Stromal cell of bone marrow (primary cell): ENCODE measurements at regions not wholly inside any gene's neighbourhood (a gene's known extent, or its start where the extent isn't known, plus 50 kb on each side); places are given as distances from the start of the nearest gene placed in this dataset.

Experiments used
- DNase-seq: peaks from one replicate; pipeline ENCODE4 v3.0.0-alpha.2; 2012; ENCODE audit warnings: low read depth

DNA sequence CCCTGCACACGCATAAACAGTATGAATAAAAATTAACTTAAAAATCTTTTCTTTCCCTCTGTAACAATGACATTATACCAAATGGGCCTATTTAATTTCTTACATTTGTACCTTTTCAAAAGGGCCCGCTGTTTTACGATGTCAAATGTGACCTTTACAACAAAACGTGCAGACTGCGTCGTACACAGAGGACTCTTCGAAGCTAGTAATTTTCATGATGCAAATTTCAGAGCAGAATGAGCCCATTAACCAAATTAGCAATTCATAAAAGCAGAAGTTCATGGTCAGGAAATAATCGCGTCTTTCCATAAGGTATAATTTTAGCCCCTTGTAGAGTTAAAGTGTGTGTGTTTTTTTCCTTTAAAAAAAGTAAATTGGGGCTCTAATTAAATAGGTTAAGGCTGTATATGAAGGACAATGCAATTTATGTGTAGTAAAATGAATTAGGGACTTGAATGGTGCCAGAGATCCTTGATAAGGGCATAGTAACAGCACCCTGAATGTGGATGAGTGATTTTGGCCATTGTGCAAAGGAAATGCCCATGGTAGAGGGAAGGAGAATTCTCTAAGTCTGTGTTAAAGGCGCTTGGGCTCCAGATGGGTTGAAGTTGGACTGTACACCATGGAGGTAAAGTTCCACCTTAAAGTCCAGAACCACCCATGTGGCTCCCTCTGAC lies 546.4 kb upstream of the EEF2KMT start:
- no peak for DNase-seq

DNA sequence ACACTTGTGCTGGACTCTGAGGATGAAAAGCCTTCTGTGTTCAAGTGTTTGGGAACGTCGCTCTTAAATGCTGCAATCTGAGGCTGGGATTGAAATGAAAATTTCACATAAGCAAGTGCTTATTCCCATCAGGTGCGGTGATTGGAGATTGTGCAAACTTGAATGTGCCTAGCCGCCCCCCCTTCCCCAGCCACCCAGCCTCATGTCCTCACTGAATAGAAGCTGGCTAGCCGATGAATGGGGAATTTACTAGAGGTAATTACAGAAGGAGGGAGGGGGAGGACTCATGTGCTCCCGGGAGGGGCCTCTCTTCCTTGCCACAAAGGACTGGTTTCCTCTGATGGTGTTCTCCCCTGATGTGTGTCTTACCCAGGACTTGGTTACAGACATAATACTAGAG lies 544.8 kb upstream of the EEF2KMT start:
- DNase-seq, result no peak

DNA sequence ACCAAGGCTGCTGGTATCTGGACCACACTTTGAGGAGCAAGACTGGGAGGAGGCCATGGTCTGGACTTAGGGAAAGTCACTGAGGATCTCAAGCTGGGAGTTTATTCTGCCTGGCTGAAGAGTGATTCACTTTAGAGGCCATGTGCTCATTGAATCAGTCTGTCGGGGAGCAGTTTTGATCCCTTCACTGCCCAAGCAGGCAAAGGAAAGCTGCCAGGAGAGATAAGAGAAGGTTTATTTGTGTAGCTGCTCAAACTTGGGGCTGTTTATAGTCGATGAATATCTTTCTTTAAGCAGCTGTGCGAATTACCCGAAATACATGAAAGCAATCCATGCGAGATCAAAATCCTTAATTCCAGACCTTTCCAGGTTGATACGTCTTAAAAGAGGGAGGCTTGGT lies 544.4 kb upstream of the EEF2KMT start:
- DNase-seq, result no peak

DNA sequence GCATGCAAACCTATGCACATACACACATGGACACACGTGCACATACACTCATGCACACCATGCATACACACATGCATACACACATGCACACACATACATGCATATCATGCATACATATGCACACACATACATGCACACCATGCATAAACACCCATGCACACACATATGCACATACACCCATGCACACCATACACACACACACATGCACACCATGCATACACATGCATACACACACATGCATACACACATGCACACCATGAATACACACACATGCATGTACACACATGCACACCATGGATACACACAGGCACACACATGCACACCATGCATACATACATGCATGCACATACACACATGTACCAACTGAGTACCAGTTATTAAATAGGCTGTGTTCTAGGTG lies 543.3 kb upstream of the EEF2KMT start:
- no peak for DNase-seq

DNA sequence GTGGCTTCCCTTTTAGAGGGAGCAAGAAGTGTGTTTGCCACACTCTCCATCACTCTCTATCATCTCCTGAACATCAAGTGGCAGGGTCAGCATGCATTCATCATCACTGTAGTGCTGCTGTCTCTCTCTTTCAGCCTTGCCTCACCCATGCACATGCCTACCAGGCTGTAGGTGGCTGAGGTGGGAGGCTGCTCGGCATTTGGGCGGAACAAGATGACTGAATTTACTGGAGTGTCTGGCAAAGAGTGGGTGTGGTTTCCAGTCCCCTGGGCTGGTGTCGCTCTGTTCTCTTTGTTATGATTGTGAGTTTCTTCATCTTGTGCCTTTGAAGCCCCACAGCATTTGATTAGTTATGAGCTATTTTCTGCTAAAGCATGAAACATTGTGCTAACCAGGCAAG lies 541.9 kb upstream of the EEF2KMT start:
- DNase-seq, result no peak

DNA sequence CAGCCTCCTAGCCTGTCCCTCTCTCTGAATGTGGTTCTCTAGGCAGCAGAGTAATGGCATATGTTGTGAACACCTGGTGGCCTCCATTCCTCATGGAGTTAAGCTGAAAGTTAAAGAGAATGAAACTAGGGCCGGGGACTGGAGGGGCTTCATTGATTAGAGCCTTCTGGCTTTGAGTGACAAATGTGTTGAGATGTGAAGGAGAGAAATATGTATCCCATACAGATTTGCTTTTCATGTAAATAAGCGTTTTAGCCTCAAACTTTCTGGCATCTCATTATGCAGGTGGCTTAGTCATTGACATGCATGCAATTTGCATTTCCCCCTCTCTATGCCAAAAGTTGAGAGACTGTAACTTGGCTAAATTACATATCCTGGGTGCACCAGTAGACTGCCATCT lies 537.7 kb upstream of the EEF2KMT start:
- DNase-seq, result no peak

DNA sequence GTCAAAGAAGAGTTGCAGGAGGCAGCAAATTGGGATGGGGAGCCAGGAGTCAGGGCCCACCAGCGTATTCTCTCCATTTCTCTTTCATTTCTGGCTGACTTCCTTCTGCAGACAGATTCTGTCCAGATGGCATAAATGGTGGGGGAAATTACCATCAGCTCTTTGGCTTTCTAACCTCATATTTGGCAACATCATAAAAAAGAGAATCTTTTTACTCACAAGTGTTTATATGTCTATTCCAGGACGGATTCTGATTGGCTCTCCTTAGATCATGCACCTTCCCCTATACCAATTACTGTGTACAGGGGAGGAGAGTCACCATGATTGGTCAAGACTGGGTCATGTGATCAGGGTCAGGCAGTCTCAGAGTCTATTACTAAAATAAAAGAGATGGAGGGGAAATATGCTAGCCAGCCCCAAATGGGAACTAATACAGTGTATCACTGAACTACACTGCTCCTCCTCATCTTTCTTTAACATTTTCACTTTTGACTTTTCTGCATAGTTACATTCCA lies 537.1 kb upstream of the EEF2KMT start:
- no peak for DNase-seq

DNA sequence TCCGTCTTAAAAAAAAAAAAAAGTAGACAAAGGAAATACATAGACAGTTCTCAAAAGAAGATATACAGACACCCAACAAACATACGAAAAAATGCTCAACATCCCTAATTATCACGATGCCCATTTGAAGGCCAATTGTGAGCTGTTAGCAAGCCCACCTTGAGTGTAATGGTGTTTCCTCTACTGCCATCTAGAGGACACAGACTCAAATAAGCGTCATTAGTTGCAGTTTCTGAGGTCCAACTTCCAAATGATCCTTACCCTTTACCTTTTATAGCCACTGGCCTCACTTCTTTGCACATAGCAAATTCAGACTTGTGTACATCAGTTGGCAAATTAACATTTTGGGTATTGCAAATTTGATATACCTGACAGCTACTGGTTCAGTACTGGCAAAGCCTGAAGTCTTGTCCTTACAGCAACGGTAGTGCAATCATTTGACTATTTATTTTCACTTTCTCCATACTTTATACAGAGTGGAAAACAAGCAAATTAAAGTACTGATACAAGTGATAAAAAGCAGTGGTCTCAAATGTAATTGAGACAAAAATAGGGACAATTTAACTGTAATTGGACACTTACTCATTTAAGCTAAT lies 536.3 kb upstream of the EEF2KMT start:
- no peak for DNase-seq

DNA sequence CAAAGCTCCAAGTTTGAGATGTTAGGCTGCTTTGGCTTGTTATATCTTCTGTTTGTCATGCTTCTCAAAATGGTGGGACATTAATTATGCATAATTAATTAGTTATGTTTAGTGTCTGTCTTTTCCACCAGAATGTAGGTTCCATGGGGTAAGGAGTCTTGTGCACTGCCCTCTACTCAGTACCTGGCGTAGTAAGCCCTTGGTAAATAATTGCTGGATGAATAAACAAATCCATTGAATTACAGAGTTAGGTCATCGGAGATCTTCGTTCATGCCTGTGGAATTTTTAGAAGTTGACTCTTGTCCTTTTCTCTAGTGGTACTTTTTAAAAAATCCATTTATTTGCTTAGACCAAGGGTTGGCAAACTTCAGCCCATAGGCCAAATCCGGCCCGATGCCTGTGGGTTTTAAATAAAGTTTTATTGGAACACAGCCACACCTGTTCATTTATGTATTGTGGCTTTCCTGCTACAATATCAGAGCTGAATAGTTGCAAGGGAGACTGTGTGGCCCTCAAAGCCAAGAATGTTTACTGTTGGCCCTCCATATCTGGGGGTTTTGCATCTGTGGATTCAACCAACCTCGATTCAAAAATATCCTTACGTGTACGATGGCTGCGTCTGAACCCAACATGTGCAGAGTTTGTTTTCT lies 524.8 kb upstream of the EEF2KMT start:
- DNase-seq, result no peak

DNA sequence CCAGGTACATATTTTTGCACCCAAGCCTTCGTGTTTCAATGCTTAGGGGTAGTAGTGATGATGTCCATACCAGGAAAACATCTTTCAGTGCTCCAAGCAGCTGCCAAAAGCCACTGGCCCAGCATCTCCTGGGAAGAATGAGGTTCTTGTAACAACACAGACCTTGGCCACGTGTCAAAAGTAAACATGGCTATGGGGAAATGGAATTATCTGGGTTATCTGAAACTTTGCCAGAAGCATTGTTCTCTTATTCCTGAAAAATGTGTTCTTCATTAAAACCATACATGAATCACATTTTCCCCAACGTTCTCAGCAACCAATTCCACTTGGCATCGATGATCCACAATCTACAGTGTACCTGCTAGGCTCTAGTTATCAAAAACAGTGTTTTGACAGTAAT lies 524.2 kb upstream of the EEF2KMT start:
- DNase-seq, result no peak

DNA sequence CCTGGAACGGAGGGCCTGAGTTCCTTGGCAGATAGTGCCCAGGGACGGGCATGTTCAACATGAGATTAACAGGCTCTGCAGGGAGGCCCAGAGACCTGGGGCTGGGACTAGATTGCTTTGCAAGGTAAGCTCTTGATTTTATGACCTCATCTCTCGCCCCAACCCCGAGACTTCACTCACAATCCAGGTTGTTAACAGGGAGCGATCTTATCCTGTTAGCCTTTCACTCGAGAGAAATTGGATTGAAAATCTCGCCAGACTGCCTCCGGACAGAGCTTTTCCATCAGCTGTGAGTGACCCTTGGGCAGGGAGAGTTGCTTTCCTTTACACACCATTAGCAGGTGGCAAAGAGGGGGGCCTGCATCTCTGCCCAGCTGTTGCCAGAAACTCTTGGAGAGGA lies 521.7 kb upstream of the EEF2KMT start:
- DNase-seq, result no peak

DNA sequence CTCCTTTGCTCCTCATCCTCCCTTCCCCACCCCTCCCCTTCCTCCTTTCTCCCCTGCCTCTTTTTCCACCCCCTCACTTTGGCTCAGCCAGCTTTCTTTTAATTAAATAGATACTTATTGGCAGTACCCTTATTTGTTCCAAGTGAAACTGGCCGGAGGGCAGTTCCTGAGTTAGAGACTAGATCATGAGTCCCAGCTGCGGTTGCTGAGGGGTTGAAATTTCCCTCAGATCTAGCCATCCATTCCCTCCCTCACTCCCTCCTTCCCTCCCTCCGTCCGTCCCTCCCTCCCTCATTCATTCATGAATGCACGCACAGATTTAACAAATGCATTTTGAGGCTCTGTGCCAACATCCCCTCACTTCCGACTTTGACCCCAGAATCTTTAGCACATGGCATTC lies 519.2 kb upstream of the EEF2KMT start:
- no peak for DNase-seq

DNA sequence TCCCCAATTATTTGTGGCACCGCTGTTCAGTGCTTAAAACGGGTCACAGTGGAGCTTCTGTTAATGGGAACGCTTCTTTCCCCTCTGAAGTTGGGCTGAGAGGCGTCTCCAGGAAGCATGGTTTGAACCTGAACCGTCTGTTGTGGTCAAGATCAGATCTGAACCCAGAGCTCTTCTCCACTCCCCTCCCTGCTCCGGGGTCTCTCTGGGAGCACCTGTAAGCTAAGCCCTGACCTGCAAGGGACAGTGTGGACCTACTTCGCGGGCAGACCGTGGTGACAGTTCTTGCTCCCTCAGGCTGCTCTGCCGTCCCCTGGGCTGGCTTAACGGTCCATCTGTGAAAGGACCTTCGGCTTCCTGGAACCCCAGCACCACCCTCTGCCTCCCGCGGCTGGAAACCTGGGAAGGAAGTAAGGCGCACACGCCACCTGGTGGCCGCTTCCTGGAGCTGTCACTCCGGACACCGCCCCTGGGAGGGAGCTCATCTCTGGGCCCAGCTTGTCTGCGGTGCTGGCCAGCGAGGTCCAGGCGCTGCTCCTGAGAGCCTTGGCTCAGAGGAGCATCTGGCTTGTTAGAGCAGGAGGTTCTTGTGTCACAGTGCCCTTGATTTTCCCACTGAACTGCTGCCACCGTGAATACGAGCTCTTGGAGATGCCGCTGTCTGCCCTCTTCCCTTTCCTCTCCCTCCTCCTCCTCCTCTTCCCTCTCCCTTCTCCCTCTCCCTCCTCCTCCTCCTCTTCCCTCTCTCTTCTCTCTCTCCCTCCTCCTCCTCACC lies 518.5 kb upstream of the EEF2KMT start:
- no peak for DNase-seq

DNA sequence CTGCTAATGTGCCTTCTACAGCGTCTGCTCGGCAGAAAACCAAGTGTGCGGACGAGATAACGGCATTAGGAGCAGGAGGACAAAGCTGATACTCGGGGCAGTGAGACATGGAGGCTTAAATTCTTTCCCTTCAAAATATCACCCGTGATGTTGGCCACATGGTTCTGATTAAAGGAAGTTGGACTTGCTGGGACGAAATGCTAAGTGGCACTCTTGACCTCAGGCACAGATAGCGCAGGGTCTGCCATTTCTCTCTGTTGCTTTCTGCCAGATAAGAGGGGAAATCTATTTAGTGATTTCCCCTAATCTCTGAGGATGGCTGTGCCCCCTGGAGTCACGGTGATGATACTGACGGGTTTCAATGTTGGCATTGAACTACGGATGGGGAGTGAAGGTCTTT lies 509.6 kb upstream of the EEF2KMT start:
- no peak for DNase-seq

DNA sequence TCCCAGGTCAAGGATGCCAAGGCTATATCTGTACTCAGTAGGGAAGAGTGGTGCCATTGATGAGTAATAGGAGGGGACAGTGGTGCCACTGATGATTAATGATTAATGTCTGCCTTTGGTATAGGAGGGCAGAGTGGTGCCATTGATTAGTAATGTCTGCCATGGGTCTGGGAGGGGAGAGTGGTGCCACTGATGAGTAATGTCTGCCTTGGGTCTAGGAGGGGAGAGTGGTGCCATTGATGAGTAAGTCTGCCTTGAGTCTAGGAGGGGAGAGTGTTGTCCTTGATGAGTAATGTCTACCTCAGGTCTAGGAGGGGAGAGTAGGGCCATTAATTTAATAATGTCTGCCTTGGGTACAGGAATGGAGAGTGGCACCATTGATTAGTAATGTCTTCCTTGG lies 507.8 kb upstream of the EEF2KMT start:
- no peak for DNase-seq

DNA sequence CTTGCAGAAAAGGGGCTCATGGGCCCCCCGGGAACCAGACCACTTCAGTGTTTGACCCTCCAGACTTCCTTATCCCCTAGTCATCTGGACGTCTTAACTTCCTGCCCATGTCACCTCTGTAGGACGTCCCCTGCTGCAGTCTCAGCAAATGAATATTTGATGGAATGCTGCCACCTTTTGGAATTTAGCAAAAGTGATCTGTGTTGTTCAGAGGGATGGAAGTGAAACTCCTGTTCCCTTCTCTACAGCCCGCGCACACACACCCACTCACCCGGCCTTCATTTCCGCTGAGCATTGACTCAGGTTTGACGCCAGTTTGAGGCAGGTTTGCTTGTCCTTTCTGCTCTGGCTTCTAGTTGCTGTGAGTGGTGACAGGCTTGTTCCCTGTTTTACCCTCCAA lies 507.2 kb upstream of the EEF2KMT start:
- no peak for DNase-seq

DNA sequence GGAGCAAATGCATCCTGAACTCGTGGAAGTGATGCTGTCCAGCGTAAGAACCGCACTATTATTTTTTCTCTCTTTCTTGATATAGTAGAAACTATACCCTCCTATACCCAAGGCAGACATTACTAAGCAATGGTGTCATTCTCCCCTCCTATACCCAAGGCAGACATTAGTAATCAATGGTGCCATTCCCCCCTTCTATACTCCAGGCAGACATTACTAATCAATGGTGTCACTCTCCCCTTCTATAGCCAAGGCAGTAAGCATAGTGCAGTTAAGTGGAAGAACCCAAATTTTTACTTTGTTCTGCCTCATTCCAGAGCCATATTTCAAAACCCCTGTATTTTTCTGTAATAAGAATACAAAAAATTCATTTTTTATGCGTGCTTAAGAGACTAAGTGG lies 506.2 kb upstream of the EEF2KMT start:
- DNase-seq, result no peak

DNA sequence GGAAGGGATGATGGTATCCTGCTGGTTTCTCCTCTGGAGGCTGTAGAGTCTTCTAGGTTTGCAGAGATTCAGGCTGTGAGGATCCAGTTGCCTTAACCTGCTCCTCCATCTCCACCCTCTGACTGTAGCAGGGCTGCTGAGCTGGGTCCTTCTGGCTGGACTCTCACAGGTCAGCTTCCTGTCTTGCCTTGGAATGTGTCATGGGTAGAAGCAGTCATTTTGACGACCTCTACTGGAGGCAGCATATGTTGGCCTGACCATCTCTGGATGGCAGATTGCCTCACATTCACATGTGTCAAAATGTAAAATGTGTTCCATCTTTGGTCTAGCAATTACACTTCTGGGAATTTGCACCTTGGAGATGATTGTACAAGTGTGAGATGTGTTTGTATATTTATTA lies 504.4 kb upstream of the EEF2KMT start:
- no peak for DNase-seq

DNA sequence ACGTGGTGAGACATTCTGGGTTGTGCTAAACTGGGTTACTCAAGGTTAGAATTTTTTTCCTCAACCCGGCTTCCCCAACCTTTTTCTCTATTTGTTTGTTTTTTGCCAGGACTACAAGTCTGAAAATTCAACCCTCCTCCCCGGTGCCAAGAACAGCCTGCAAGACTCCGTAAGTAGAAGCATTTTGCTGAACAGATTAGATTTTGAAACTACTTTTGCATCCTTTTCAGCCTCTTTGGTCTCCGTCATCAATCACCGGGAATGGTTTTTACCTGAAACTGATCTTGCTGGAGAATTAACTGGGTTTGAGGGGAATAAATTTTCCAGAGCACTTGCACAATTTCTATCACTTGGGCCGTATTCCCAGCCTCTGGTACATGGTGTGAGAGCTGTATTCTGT lies 501.2 kb upstream of the EEF2KMT start:
- DNase-seq, result no peak

DNA sequence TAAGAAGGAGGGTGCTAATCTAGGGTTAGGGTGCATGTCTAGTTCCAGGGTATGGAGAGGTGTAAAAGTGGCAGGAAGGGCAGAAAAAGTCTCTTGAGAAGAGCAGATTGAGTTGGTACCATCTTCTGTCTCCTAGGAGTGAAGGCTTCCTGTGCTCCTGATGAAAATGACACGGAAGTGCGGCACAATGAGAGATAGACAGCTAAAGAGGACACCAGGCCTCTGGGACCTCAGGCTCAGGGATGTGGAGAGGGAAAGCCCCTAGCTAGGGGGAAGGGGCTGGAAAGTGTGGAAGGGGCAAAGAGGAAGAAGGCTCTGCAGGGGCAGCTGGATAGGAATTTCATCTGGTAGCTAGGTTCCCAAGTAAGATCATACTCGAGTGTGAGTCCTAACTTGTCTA lies 498.3 kb upstream of the EEF2KMT start:
- no peak for DNase-seq

DNA sequence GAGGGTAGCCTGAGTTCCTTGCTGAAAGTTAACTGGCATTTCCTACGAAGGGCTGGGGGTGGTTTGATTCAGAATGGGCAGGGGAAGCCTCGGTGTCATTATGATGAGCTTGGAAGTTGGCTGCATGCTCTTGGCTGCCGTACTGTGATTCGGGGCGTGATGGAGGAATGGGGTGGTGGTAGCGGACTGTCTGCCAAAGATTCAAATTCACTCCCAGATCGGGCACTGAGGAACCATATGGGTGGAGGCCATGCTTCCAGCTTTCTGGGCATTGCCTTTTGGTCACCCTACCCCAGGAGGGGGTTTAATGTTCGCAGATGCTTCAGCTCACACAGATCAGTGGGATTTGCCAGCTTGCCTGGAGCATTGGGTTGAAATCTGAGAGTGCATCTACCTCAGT lies 492.8 kb upstream of the EEF2KMT start:
- DNase-seq, result no peak

DNA sequence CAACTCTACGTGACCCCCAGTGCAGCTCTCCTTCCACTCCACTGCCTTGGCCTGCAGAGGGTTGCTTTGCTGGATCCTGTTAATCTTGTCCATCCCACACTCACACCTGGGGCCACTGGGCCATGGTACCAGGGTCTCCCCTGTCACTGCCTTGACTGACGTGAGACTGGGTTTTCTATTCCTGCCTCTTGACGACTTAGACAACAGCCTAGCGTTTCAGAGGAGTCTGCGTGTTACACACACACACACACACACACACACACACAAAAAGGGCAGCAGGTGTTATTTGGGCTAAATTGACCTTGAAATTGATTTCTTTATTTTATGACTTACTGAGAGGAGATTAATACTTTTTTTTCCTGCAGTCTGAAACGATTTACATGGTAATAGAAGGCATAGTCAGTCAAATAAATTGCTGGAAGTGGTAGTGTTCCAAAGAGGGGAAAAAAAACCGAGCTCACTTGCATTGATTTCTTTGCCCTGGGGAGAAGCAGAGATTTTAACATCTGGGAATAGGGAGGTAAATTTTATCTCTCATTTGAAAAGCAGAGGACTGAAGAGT lies 492.3 kb upstream of the EEF2KMT start:
- DNase-seq, result no peak

DNA sequence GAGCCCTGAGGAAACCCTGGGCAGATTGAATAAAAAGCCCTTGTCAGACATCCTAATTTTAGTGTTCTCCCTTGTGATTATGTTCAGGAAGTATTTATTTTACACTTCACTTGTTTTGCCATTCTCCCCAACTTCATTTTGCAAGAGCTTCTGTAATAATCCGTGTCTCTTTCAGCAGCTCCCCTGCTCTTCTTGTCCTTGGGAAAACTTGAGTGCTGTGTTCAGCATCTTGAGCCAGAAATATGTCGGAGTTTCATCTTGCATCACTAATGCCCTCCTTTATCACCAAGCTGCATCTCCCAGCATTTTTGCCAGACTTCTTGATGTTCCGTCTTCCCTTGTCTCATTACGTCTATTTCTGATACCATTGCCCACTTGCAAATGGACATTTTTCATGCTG lies 486.5 kb upstream of the EEF2KMT start:
- no peak for DNase-seq
